Activated T-helper 2 cell treated with anti-CD3 and anti-CD28 coated beads, Interferon-gamma antibody, Interleukin-2, Interleukin-4, amounts not matched to agents 10 μg/mL and 5 μg/mL and 100 μg/mL, durations not matched to agents 14 hours and 24 hours and 36 hours (primary cell): ENCODE measurements at regions not wholly inside any gene's neighbourhood (a gene's known extent, or its start where the extent isn't known, plus 50 kb on each side); places are given as distances from the start of the nearest gene placed in this dataset.

ENCODE experiments used
- DNase-seq: peaks from one replicate; pipeline ENCODE4 v3.0.0; 2021; ENCODE audit warnings: low spot score
- H3K27ac Mint-ChIP-seq: one replicate; pipeline ENCODE4 v1.8.0; 2021; ENCODE audit warnings: mixed read lengths
- H3K27me3 Mint-ChIP-seq: one replicate; pipeline ENCODE4 v1.8.0; 2021; ENCODE audit warnings: low read depth, mixed read lengths
- H3K36me3 Mint-ChIP-seq: one replicate; pipeline ENCODE4 v1.8.0; 2021; ENCODE audit warnings: low read depth, mixed read lengths
- H3K4me1 Mint-ChIP-seq: one replicate; pipeline ENCODE4 v1.8.0; 2021; ENCODE audit warnings: low read depth, mixed read lengths
- H3K4me3 Mint-ChIP-seq: one replicate; pipeline ENCODE4 v1.8.0; 2021; ENCODE audit warnings: low read depth, mild to moderate bottlenecking, moderate library complexity, mixed read lengths
- H3K9me3 Mint-ChIP-seq: one replicate; pipeline ENCODE4 v1.8.0; 2021; ENCODE audit warnings: mixed read lengths
- intact Hi-C: fragments of 100-400 bp; cut with micrococcal nuclease; formaldehyde crosslinking; loops from one replicate; pipeline ENCODE4 v1.15.1; 2023

- peaks cover 5% of the 10 kb centered on the region for H3K9me3 Mint-ChIP-seq
- H3K27ac Mint-ChIP-seq, result peak overlapping the region; percentile 64
- peaks cover 3% of the 10 kb centered on the region for H3K4me1 Mint-ChIP-seq
- no peaks in the 10 kb centered on the region for H3K27me3 Mint-ChIP-seq
- intact Hi-C loops, result no loop called here
- H3K36me3 Mint-ChIP-seq, result no peaks in the 10 kb centered on the region
- no peak for DNase-seq
- H3K4me3 Mint-ChIP-seq, result no peak overlapping the region
Observed at GRCh38 chr6:9520417-9521151, 894.3 kb downstream of the TFAP2A start.

DNA sequence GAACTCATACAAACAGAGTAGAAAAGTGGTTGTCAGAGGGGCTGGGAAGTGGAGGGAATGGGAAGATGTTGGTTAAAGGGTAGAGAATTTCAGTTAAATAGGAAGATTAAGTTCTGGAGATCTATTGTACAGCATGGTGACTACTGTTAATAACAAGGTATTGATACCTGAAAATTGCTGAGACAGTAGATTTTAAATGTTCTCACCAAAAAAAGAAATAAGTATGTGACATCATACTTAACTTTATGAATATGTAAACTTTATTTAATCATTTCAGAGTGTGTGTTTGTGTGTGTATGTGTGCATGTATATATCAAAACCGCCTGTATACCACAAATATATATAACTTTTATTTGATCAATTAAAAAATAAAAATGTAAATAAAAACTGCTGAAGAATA lies 896.4 kb downstream of the TFAP2A start:
- H3K36me3 Mint-ChIP-seq, result no peaks in the 10 kb centered on the region
- H3K9me3 Mint-ChIP-seq, result peaks cover 5% of the 10 kb centered on the region
- no peak overlapping the region for H3K4me3 Mint-ChIP-seq
- no peaks in the 10 kb centered on the region for H3K27me3 Mint-ChIP-seq
- H3K4me1 Mint-ChIP-seq, result peaks cover 3% of the 10 kb centered on the region
- H3K27ac Mint-ChIP-seq, result no peak overlapping the region
- no peak for DNase-seq
- intact Hi-C loops, result no loop called here

DNA sequence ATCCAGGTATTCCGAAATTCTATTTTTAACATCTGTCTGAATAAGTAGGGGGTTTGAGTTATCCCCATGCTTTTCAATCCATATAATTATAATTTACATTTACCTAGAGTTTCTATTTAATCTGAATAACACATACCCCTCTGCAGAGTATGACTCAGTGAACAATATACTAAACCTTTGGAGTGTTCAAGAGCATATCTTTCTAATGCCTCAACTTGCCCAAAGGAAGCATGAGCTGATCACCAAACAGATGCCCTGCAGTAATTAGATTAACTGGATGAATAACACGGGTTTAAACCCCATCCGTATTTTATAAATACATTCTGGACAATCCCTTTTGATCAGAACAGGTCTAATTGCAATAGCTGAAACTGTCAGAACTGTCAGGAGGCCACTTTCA lies 897.1 kb downstream of the TFAP2A start:
- intact Hi-C loops, result no loop called here
- no peaks in the 10 kb centered on the region for H3K36me3 Mint-ChIP-seq
- no peaks in the 10 kb centered on the region for H3K9me3 Mint-ChIP-seq
- DNase-seq, result no peak
- H3K4me3 Mint-ChIP-seq, result no peak overlapping the region
- H3K4me1 Mint-ChIP-seq, result peaks cover 3% of the 10 kb centered on the region
- H3K27ac Mint-ChIP-seq, result no peak overlapping the region
- H3K27me3 Mint-ChIP-seq, result no peaks in the 10 kb centered on the region

DNA sequence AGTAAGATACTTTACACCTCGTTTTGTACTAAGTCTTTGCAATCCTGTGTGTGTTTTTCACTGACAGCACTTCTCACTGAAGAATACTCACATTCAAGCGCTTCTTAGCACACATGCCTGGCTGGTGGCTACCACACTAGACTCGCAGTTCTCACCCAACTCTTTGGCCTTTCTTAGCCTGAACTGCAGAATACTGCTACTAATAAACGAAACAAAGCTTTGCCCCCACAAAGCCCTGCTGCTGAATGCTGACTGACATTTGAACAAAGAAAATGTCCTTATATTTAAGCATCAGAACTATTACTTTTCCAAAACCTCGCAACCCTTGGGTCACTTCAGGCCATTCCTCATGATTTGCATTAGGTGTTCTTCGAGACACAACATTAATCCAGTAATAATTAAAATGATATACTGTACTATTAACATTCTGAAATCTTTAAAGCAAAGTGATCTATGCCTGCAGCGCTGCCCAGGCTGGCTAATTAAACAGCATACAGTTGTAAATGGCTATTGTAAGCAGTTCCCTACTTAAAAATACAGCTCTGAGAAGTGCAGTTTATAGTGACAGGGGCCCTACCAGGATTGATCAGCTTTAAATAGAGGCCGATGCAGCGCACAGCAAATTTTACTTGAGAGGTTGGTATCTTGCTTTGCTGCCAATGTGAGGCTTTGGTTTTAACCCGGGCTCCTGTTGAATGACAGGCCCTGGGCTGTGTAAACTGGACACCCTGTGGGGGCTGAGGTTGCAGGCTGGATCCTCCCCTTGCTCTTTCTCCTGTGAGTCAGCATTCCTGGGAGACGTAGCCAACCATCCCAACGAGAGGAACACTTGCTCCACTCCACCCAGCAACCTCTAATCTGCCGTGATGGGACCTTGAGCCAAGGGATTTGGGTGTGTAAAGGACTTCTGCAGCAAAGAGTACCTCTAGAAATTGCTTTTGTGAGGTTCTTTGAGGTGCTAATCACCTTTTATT lies 899.0 kb downstream of the TFAP2A start:
- no peak for DNase-seq
- intact Hi-C loops, result no loop called here
- Mint-ChIP-seq H3K27me3 (no peaks in the 10 kb centered on the region), H3K36me3 (no peaks in the 10 kb centered on the region), H3K4me1 (peaks cover 2% of the 10 kb centered on the region), H3K9me3 (no peaks in the 10 kb centered on the region), H3K4me3 (no peak overlapping the region), H3K27ac (no peak overlapping the region)

DNA sequence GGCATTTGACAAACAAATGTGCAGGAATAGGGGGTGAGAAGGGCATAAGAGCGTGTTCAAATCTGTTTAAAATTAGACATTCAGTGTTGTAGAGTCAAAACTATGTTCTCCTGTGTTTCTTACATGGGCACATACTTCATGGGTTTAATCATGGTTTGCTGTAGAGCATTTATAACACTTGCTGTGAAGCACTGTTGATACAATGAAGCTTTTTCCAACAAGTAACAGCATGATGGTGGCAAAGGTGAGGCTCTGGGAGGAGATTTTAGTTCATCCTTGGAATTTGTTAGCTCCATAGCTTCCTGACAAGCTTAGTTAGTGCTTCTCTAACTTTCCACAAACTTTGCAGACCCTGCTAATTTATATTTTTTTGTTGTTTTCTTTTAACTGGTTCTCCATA lies 900.7 kb downstream of the TFAP2A start:
- Mint-ChIP-seq H3K4me1 (no peaks in the 10 kb centered on the region), H3K27me3 (no peaks in the 10 kb centered on the region), H3K36me3 (no peaks in the 10 kb centered on the region), H3K9me3 (no peaks in the 10 kb centered on the region), H3K4me3 (no peak overlapping the region), H3K27ac (no peak overlapping the region)
- DNase-seq, result no peak
- intact Hi-C loops, result no loop called here

GRCh38 chr6:9511157-9511556 lies 903.7 kb downstream of the TFAP2A start:
- Mint-ChIP-seq H3K4me1 (no peaks in the 10 kb centered on the region), H3K36me3 (no peaks in the 10 kb centered on the region), H3K9me3 (no peaks in the 10 kb centered on the region), H3K4me3 (no peak overlapping the region), H3K27ac (no peak overlapping the region), H3K27me3 (no peaks in the 10 kb centered on the region)
- DNase-seq, result no peak
- intact Hi-C loops, result no loop called here

GRCh38 chr6:9507136-9507895 lies 907.6 kb downstream of the TFAP2A start:
- no peak overlapping the region for H3K27ac Mint-ChIP-seq
- H3K4me3 Mint-ChIP-seq, result no peak overlapping the region
- intact Hi-C loops, result no loop called here
- no peaks in the 10 kb centered on the region for H3K4me1 Mint-ChIP-seq
- DNase-seq, result no peak
- no peaks in the 10 kb centered on the region for H3K9me3 Mint-ChIP-seq
- no peaks in the 10 kb centered on the region for H3K36me3 Mint-ChIP-seq
- no peaks in the 10 kb centered on the region for H3K27me3 Mint-ChIP-seq

DNA sequence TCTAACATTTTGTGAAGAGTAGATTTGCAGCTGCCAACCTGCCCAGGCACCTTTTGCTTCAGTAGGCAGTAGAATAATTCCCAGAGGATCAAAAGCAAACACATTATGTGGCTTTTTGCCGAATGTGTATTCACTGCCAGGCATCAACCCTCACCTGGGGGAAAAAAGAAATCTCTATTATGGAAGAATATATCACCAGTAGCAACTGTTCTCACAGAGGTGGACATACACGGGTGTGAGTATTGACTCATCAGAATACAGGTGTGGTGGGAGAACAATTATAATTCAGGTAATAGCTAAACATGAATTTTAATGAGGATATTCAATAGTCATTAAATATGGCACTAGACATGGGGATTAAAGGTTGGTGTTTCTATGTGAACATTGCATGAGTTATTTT lies 910.7 kb downstream of the TFAP2A start:
- Mint-ChIP-seq H3K36me3 (no peaks in the 10 kb centered on the region), H3K27ac (no peak overlapping the region), H3K4me1 (no peaks in the 10 kb centered on the region), H3K9me3 (no peaks in the 10 kb centered on the region), H3K27me3 (no peaks in the 10 kb centered on the region), H3K4me3 (no peak overlapping the region)
- DNase-seq, result no peak
- intact Hi-C loops, result no loop called here

GRCh38 chr6:9503111-9503761 lies 911.6 kb downstream of the TFAP2A start:
- intact Hi-C loops, result no loop called here
- Mint-ChIP-seq H3K27ac (no peak overlapping the region), H3K4me1 (no peaks in the 10 kb centered on the region), H3K9me3 (no peaks in the 10 kb centered on the region), H3K4me3 (no peak overlapping the region), H3K27me3 (no peaks in the 10 kb centered on the region), H3K36me3 (no peaks in the 10 kb centered on the region)
- no peak for DNase-seq

DNA sequence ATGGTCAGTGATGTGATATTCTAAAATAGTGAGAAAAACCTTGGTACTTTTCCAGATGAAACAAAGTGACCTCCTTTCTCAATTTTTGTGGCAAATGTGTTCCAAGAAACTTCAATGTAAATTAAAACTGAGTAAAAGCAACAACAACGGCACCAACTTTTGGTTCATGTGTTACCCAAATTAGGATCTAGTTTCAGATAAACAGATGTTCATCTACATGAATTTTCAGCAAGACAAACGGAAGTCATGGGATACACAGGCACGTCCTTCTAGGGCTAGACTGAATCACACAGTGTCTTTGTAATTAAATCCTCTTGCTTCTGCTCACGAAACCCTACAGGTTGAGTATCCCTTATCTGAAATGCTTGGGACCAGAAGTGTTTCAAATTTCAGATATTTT lies 915.2 kb downstream of the TFAP2A start:
- Mint-ChIP-seq H3K9me3 (peaks cover 16% of the 10 kb centered on the region), H3K27me3 (no peaks in the 10 kb centered on the region), H3K36me3 (no peaks in the 10 kb centered on the region), H3K4me1 (no peaks in the 10 kb centered on the region), H3K4me3 (no peak overlapping the region), H3K27ac (no peak overlapping the region)
- DNase-seq, result no peak
- intact Hi-C loops, result no loop called here

GRCh38 chr6:9496837-9497236 lies 918.0 kb downstream of the TFAP2A start:
- Mint-ChIP-seq H3K4me3 (no peak overlapping the region), H3K36me3 (no peaks in the 10 kb centered on the region), H3K9me3 (peaks cover 18% of the 10 kb centered on the region), H3K27ac (no peak overlapping the region), H3K4me1 (no peaks in the 10 kb centered on the region), H3K27me3 (no peaks in the 10 kb centered on the region)
- no peak for DNase-seq
- intact Hi-C loops, result no loop called here

DNA sequence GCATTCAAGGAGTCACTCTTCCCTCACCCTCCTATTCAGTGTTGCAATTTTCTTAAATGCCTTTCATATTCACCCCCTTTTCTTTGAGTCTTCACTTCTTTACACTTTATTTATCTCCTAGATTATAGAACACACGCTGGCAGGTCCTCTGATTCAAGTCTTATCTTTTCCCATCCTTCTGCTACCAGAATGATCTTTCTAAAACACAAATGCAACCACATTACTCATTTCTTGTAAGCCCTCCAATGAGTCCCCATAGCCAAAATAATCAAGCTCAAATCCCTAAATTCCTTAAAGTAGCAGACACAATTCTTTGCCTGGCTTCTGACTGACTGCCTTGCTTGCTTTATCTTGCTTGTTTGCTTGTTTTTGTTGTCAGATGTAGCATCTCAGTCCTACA lies 920.0 kb downstream of the TFAP2A start:
- Mint-ChIP-seq H3K4me3 (no peak overlapping the region), H3K4me1 (no peaks in the 10 kb centered on the region), H3K27ac (no peak overlapping the region), H3K9me3 (peaks cover 20% of the 10 kb centered on the region), H3K27me3 (no peaks in the 10 kb centered on the region), H3K36me3 (no peaks in the 10 kb centered on the region)
- intact Hi-C loops, result loop anchor here (1.0 kb wide), 1 partner anchor 23 kb away; no protein-coding TSS in a partner anchor
- DNase-seq, result no peak
